Natural killer cell treated with Interleukin-12 subunit alpha and Interleukin-12 subunit beta and Interleukin-15 and Interleukin-18, amount 100 ng/mL, for 72 hours (primary cell): ENCODE measurements at regions not wholly inside any gene's neighbourhood (a gene's known extent, or its start where the extent isn't known, plus 50 kb on each side); places are given as distances from the start of the nearest gene placed in this dataset.

ENCODE experiments used
- ATAC-seq, 2 donors: fragments of 150-1000 bp; cut with Tn5 transposase in 1 of 2; sonication (Bioruptor Pico), chemical (Tn5 transposase) in 1 of 2; 2 replicates each; pipeline ENCODE4 v1.10.0; 2021
- DNase-seq: peaks from one replicate; pipeline ENCODE4 v3.0.0; 2022; ENCODE audit warnings: low spot score
- H3K27ac Mint-ChIP-seq, 2 donors: 1 replicate in 1 of 2; 2 replicates in 1 of 2; pipeline ENCODE4 v1.8.0; 2022; ENCODE audit warnings: mixed read lengths in 2 of 2, mild to moderate bottlenecking in 1 of 2, moderate library complexity in 1 of 2
- H3K27me3 Mint-ChIP-seq, 2 donors: 1 replicate in 1 of 2; 2 replicates in 1 of 2; pipeline ENCODE4 v1.8.0; 2022; ENCODE audit warnings: mixed read lengths in 2 of 2
- H3K36me3 Mint-ChIP-seq: one replicate; pipeline ENCODE4 v1.8.0; 2022; ENCODE audit warnings: mixed read lengths
- H3K4me1 Mint-ChIP-seq, 2 donors: 1 replicate in 1 of 2; 2 replicates in 1 of 2; pipeline ENCODE4 v1.8.0; 2022; ENCODE audit warnings: low read depth in 2 of 2, mixed read lengths in 2 of 2, mild to moderate bottlenecking in 1 of 2
- H3K4me3 Mint-ChIP-seq: one replicate; pipeline ENCODE4 v1.8.0; 2022; ENCODE audit warnings: mixed read lengths
- H3K9me3 Mint-ChIP-seq: 2 replicates; pipeline ENCODE4 v1.8.0; 2022; ENCODE audit warnings: mixed read lengths

DNA sequence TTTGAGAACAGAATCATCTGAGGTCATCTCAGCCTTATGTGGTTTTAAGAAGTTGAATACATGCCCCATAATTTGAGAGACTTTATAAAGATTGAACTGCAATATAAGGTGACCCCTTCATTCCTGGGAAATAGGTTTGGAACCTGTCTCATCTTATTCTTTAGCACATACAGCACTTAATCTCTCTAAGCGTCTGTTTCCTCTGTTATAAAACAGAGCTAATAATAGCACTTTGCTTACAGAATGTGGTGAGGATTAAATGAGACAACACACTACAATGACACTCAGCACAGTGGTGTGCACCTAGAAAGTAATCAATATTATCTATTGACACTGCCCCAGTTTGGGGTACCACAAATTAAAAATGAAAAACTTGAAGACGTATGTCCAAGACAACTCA lies 102.1 kb downstream of the DUSP6 start:
- Mint-ChIP-seq H3K27ac (no peak overlapping the region), H3K27me3 (no peaks in the 10 kb centered on the region), H3K36me3 (peaks cover 5% of the 10 kb centered on the region), H3K9me3 (no peaks in the 10 kb centered on the region), H3K4me1 (peaks cover 31 to 43% of the 10 kb centered on the region in 2 donors), H3K4me3 (no peak overlapping the region)
- no peak for DNase-seq
- ATAC-seq: no peak

DNA sequence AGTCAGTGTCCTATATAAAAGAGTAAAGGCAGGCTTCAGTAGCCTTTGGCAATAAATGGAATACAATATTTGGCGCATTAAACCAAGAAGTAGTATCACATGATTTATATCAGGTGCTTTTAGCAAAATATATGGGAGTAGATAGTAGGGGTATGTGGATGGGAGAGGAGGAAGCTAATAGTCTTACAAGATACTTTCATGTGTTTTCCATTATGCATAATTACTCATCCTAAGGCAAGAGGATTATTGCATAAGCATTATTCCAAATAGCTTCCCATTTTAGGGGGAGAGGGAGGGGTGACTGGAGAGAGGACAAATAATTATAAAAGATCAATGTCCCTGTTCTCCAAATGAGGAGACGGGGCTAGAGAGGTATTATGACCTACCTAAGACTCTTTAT lies 104.3 kb downstream of the DUSP6 start:
- ATAC-seq: no peak
- Mint-ChIP-seq H3K27me3 (no peaks in the 10 kb centered on the region), H3K27ac (no peak overlapping the region), H3K36me3 (peaks cover 9% of the 10 kb centered on the region), H3K4me1 (peaks cover 45 to 56% of the 10 kb centered on the region in 2 donors), H3K4me3 (no peak overlapping the region), H3K9me3 (peaks cover 7% of the 10 kb centered on the region)
- DNase-seq: no peak

DNA sequence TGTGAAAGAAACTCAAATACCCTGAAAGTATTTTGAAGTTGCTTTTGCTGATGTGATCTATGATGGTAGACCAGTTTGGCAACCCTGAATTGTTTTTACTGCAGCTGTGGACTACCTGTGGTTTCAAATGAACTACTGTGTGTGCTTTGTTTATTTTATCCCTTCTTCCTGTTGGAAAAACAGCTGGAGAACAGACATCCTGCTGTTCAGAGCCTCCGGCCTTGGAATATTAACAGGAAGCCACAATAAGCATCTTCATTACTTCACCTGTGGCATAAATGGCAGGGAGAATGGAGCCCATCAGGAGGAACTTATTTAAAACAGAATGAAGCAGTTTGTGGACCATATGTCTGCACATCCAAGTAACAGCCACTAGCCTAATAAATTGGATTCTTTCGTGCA lies 104.8 kb downstream of the DUSP6 start:
- peaks cover 7% of the 10 kb centered on the region for H3K9me3 Mint-ChIP-seq
- no peak overlapping the region for H3K27ac Mint-ChIP-seq
- peaks cover 42 to 52% of the 10 kb centered on the region in 2 donors for H3K4me1 Mint-ChIP-seq
- H3K36me3 Mint-ChIP-seq: peaks cover 9% of the 10 kb centered on the region
- ATAC-seq: no peak
- no peak overlapping the region for H3K4me3 Mint-ChIP-seq
- H3K27me3 Mint-ChIP-seq: no peaks in the 10 kb centered on the region
- no peak for DNase-seq

DNA sequence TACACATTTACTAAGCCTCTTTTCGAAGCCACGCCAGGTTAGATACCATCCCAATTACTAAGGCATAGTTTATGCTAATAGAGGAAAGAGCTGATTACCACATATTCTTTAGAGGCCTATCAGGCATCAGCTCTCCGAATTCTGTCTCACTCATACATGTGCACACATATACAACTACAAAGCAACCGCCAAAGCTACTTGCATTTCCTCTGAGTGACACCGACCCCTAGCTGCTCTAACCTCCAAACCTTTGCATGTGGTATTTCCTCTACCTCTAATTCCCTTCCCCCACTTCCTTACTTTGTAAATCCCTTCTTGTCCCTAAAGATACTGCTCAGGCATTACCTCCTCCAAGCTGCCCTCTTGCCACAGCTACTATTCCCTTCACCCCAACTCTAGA lies 107.2 kb downstream of the DUSP6 start:
- ATAC-seq (peak; percentile 85 to 94), DNase-seq (no peak)
- peak overlapping the region; percentile 63 for H3K4me3 Mint-ChIP-seq
- H3K36me3 Mint-ChIP-seq: peaks cover 9% of the 10 kb centered on the region
- H3K4me1 Mint-ChIP-seq: peaks cover 25 to 34% of the 10 kb centered on the region in 2 donors
- H3K27ac Mint-ChIP-seq: peak overlapping the region; percentile 25 to 66
- H3K27me3 Mint-ChIP-seq: no peaks in the 10 kb centered on the region
- H3K9me3 Mint-ChIP-seq: peaks cover 7% of the 10 kb centered on the region

DNA sequence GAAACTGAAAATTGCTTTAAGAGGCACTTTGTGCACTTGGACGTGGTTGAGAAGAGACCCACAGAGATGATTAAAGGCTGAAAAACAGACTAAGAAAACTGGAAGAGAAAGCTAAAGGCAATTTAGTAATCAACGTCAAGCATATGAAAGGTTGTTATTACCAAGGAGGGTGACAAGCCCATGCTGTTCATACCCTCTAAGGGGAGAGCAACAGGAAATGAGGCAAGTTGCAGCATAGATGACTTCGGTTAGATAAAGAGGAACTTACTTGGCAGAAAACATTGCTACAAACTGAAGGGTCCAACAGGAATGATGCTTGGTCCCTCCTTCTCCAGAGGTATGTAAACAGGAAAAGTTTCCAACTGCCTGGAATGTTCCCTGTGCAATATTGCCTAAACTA lies 107.8 kb downstream of the DUSP6 start:
- peak; percentile 91 to 92 for ATAC-seq
- Mint-ChIP-seq H3K4me3 (peak overlapping the region; percentile 63), H3K4me1 (peaks cover 24 to 34% of the 10 kb centered on the region in 2 donors), H3K27ac (peak overlapping the region; percentile 25 to 66), H3K36me3 (peaks cover 9% of the 10 kb centered on the region), H3K27me3 (no peaks in the 10 kb centered on the region), H3K9me3 (peaks cover 7% of the 10 kb centered on the region)
- DNase-seq: peak; percentile 67

DNA sequence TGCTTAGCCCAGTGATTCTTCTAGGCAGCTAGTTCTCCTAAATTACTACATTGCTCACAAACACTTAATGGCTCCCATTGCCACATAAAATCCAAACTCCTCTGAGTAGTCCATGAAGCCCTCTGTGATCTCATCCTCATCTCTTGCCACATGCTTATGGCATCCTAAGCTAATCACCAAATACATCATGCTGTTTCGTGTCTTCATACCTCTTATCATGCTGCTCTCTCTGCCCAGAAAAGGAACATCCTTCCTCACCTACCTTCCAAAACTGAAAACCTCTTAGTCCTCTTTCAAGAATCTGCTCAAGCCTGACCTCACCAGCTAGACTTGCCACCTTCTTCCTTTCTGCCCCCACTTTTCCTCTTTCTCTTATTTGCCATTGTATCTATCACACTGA lies 108.5 kb downstream of the DUSP6 start:
- Mint-ChIP-seq H3K4me1 (peaks cover 24 to 34% of the 10 kb centered on the region in 2 donors), H3K27ac (peak overlapping the region; percentile 25 to 66), H3K4me3 (peak overlapping the region; percentile 63), H3K9me3 (peaks cover 7% of the 10 kb centered on the region), H3K36me3 (peaks cover 9% of the 10 kb centered on the region), H3K27me3 (no peaks in the 10 kb centered on the region)
- no peak for DNase-seq
- ATAC-seq: peak in 1 of 2 donors; percentile 19

DNA sequence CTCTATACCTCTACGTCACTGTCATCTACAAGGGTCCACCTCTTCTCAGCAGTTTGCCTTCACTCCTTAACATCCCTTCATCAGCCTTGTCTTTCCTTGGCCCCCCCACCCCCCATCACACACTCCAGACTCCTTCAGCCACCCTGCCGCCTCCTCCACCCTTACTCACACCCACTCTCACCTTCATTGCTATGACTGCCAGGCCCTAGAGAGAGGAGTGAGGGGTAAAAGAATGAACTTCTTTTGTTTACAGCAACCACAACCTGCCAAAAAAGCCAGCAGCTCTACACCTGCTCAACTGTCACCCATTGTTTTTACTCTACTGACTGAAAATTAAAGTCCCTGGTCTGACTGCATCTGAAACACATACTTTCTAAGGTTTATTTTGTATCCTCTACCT lies 112.8 kb downstream of the DUSP6 start:
- no peaks in the 10 kb centered on the region for H3K27me3 Mint-ChIP-seq
- peaks cover 17% of the 10 kb centered on the region for H3K9me3 Mint-ChIP-seq
- no peak overlapping the region for H3K27ac Mint-ChIP-seq
- no peak overlapping the region for H3K4me3 Mint-ChIP-seq
- peaks cover 32 to 44% of the 10 kb centered on the region in 2 donors for H3K4me1 Mint-ChIP-seq
- peaks cover 24% of the 10 kb centered on the region for H3K36me3 Mint-ChIP-seq
- ATAC-seq (no peak), DNase-seq (no peak)

DNA sequence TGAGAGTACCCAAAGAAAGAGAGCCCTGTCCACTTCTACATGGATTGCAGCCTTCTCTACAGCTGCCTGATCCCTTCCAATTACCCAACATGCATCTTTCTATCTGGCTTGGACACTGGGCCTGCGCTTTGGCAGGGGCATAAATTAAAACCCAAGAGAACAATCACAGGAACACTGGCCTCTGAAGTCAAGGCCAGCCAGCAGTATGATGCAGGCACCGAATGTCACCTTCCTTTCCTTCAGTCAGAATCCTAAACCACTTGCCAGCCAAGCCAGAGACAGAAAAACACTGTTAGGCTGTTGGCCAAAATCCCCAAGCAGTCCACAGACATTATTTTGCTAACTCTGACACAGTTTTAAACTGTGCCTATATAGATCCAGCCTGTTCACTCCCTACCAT lies 113.7 kb downstream of the DUSP6 start:
- Mint-ChIP-seq H3K4me3 (no peak overlapping the region), H3K4me1 (peaks cover 24 to 40% of the 10 kb centered on the region in 2 donors)

DNA sequence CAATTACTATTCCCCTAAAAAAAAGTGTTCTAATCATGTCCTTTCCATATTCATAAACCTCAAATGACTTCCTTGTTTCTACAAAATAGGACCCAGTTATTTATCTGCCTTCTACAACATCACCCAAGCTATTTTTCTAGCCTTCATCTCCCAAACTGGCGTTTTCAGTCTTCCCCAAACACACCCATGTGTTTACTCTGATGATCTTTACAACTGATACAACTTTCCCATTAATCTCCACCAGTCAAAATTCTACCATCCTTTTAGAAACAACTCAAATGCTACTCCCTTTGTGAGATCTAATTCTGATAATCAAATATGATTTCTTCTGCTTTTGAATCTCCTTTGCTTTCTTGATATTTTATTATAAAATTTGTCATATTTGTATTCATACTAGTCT lies 114.5 kb downstream of the DUSP6 start:
- Mint-ChIP-seq H3K4me1 (peaks cover 25 to 41% of the 10 kb centered on the region in 2 donors), H3K27me3 (no peaks in the 10 kb centered on the region), H3K4me3 (no peak overlapping the region), H3K36me3 (peaks cover 14% of the 10 kb centered on the region), H3K9me3 (peaks cover 14% of the 10 kb centered on the region), H3K27ac (peak overlapping the region; percentile 12 to 14)
- no peak for ATAC-seq
- no peak for DNase-seq

More for the DNA sequence above, 113.7 kb downstream of the DUSP6 start:
- no peak overlapping the region for H3K27ac Mint-ChIP-seq
- no peak for ATAC-seq
- peaks cover 16% of the 10 kb centered on the region for H3K9me3 Mint-ChIP-seq
- no peaks in the 10 kb centered on the region for H3K27me3 Mint-ChIP-seq
- no peak for DNase-seq
- peaks cover 18% of the 10 kb centered on the region for H3K36me3 Mint-ChIP-seq

DNA sequence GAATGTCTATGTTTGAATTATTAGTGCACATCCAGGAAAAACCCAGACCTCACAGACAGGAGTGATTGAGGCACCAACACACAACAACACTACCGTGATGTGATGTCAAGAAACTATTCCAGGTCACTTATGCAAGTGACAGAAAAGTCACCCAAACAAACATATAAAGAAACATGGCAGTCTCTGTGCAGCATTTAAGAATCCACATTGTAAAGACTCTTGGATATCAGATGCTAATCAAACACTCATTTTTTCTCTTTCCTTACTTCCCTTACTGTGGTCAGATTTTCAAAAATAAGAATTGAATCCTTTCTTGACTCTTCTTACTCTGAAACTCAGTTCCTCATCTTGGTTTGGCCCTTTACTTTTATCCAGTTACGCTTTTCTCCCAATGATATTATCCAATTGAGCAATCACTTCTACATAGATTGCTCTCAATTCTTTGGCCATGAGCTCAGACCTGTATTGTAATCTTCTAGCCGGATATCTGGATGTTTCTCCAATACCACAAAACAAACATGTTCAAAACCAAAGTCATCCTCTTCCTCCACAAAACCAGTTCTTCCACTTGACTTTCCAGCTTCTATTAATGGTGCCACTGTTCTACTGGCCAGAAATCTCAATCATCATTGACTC lies 115.4 kb downstream of the DUSP6 start:
- Mint-ChIP-seq H3K4me1 (peaks cover 26 to 41% of the 10 kb centered on the region in 2 donors), H3K9me3 (peaks cover 14% of the 10 kb centered on the region), H3K27ac (peak overlapping the region; percentile 12 to 14), H3K4me3 (no peak overlapping the region), H3K36me3 (peaks cover 14% of the 10 kb centered on the region), H3K27me3 (no peaks in the 10 kb centered on the region)
- ATAC-seq (no peak), DNase-seq (no peak)

DNA sequence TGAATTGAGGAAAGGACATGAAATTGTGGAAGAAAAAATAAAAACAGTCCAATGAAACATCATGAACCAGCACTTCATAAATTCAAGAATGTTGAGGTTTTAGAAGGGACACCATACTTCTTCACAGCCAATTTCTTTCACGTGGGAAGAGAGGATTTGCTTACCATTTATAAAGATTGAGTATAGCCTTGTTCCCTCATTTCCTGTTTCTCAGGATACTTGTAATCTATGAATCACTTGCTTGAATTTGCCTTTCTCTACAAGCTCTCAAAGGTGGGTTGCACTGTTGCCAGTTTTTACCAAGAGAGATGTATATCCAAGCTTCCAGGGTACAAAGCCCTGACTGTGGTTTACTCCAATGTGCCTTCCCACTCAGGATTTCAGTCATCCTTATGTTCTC lies 116.1 kb downstream of the DUSP6 start:
- Mint-ChIP-seq H3K4me1 (peaks cover 31 to 48% of the 10 kb centered on the region in 2 donors), H3K4me3 (peak overlapping the region; percentile 74), H3K27ac (peak overlapping the region; percentile 73 to 76), H3K9me3 (peaks cover 14% of the 10 kb centered on the region), H3K36me3 (peaks cover 14% of the 10 kb centered on the region), H3K27me3 (no peaks in the 10 kb centered on the region)
- ATAC-seq (no peak), DNase-seq (no peak)

DNA sequence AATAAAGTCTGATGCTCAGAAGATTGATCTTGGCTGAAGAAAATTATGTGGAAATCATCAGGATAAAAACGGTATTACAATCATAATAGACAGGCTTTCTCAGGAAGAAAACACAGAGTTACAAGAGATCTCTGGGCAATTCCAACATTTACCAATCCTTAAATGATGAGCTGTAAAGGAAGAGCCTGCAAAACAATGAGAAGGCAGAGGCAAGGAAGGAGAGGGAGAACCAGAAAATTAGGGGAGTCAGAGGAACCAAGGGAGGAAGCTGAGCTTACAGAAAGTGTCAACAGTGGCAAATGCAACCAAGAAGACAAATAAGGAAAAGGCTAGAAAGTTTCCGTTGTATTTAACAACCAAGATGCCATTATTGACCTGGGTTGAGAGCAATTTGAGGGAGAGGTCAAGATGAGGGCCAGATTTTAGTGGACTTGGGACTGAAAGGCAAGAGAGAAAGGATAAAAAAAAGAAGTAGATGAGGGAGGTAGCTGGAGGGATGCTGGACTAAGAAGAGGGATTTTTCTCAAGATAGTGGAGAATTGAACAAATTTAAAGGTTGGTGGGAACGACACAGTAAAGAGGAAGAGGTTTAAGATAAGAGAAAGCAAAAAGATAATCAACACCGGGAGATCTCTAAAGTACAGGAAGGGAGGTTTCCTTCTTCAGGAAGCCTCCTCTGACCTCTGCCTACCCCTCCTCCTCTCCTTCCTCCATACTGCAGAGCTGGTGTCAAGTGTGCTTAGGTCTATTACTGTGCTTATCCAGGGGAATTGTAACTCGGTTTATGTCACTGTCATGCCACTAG lies 116.9 kb downstream of the DUSP6 start:
- H3K4me3 Mint-ChIP-seq: peak overlapping the region; percentile 74
- DNase-seq: no peak
- H3K4me1 Mint-ChIP-seq: peaks cover 36 to 49% of the 10 kb centered on the region in 2 donors
- ATAC-seq: peak in 1 of 2 donors; percentile 66
- H3K9me3 Mint-ChIP-seq: peaks cover 14% of the 10 kb centered on the region
- peak overlapping the region; percentile 73 to 76 for H3K27ac Mint-ChIP-seq
- H3K27me3 Mint-ChIP-seq: no peaks in the 10 kb centered on the region
- peaks cover 14% of the 10 kb centered on the region for H3K36me3 Mint-ChIP-seq

DNA sequence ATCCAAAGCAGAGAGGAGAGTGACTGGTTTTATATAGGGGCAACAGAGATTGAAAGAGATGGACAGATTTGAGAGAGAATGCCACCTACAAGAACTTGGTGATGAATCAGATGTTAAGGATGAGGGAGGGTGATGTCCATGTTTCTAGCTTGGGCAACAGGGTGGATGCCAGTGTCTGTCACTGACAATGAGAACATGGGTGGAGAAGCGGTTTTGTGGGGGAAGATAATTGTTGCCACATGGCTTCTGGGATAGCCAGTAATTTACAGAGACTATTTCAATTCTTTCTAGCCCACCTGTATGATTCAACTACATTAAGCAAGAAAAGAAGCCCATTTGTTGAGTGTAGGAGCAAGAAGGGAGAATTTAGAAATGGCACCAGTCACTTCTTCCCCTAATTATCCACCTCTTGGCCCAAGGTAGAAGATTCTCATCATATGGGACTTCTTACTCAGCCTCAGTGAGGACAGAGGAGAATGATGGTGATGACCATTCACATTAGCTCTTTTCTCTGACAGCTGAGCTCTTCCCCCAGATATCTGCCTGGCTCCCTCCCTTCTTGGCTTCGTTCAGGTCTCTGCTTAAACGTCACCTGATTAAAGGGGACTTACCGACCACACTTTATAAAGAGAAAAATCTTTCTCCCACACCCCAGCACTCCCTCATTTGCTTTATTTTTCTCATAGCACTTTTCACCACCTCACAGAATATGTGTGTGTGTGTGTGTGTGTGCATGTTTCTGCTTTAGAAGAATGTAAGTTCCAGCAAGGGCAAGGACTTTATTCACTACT lies 117.8 kb downstream of the DUSP6 start:
- H3K27me3 Mint-ChIP-seq: no peaks in the 10 kb centered on the region
- peak overlapping the region; percentile 74 for H3K4me3 Mint-ChIP-seq
- peaks cover 14% of the 10 kb centered on the region for H3K9me3 Mint-ChIP-seq
- ATAC-seq: no peak
- H3K27ac Mint-ChIP-seq: peak overlapping the region; percentile 73 to 76
- H3K36me3 Mint-ChIP-seq: peaks cover 14% of the 10 kb centered on the region
- no peak for DNase-seq
- H3K4me1 Mint-ChIP-seq: peaks cover 36 to 45% of the 10 kb centered on the region in 2 donors
